HG02973 (cell line): ENCODE measurements at regions not wholly inside any gene's neighbourhood (a gene's known extent, or its start where the extent isn't known, plus 50 kb on each side); places are given as distances from the start of the nearest gene placed in this dataset.

Experiments
- ATAC-seq: cut with Tn5 transposase; IDR thresholded peaks from one replicate; pipeline ENCODE4 v1.9.1; 2021; ENCODE audit warnings: moderate library complexity; ENCODE audit not compliant: unreplicated experiment

DNA sequence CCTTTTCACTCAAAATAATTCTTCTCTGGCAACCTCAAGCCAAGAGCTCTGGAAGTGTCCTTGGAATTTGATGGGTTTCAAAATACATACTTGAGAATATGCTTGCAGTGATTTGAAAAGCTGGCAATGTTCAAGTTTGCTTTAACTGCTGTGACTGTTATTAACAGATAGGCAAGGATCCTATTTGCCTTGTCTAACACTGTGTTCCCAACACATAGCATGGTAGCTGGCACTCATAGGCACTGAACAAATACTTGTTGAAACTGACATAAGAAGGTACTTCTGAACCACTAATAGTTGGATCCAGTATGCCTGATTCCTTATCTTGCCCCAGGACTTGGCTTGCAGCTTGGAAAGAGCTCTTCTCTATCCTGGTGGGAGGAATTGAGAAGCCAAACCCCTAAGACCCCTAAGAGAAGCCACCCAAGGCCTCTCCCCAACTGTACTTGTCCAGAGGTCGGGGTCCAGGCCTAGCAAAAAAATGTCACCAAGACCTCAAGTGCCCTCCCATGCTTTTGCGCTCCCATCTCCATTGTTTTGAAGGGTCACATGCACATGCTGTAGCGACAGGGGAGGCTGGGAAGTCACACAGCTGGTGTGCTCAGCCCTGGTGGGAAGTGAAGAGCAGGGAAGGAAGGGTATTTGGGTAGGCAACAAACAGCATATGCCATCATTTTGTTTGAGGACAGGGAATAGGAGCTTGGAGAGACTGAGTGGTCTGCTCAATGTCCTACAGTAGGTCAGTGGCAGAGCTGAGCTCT, 118.4 kb upstream of the HAAO start:
- no peak for ATAC-seq

DNA sequence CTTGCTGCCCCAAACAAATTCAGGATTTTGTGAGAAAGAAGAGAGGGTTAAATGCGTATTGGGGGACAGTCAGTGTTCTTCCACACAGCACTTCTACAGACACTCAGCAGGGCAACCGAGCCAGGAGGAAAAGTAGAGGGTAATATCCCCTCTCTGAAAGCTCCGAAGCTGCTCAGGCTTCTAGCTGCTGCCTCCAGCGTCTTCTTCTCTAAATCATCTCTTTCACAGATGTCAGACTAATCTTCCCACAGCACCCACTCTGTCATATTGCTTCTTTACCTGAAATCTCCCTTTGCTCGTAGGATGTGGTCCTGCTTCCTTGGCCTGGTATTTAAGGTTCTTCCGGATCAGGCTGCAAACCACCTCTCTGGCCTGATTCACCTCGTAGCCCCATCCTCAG, 117.6 kb upstream of the HAAO start:
- no peak for ATAC-seq

DNA sequence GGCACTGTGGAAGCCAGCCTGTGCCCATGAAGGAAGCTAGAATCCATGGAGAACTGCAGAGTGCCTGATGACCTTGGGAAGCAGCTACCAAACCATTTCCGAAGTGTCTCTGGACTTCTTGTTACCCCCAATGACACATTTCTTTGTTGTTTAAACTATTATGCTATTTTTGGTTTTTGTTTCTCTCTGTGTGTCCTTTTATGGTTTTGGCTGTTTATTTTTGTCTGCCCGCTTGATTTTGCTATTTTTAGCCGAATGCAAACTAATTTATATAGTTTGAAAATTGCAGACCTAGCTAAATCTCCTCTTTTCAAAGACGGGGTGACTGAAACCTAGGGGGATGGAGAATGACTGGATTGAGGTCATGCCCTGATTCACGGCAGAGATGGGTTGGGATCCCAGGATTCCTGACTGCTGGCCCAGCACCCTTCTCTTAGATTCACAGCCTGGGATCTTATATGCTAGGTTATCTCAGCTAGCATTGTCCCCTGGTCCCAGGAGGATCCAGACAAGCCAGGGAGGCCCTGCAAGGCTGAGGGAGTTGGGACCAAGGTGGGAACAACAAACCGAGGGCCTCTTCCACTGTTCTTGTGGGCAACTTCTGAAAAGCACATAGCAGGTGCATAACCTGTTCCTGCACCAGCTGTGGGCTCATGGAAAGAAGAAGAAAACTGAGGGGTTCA, 116.3 kb upstream of the HAAO start:
- no peak for ATAC-seq

DNA sequence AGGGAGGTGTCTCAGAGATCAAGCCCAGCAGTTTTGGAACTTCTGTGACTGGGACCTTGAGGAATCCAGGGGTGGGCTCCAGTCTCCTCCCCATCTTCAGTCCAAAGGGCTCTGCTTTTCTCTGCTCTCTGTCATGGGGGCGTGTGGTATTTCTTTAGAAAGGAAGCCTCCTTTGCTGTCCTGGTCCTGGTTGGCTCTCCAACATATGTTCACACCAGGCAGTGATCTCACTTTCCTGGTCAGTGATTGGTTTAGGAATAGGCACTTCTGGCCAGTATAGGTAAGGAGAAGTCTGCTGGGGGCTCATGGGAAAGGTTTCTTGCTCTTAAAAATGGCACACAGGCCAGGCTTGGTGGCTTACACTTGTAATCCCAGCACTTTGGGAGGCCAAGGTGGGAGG, 115.5 kb upstream of the HAAO start:
- ATAC-seq, result no peak

DNA sequence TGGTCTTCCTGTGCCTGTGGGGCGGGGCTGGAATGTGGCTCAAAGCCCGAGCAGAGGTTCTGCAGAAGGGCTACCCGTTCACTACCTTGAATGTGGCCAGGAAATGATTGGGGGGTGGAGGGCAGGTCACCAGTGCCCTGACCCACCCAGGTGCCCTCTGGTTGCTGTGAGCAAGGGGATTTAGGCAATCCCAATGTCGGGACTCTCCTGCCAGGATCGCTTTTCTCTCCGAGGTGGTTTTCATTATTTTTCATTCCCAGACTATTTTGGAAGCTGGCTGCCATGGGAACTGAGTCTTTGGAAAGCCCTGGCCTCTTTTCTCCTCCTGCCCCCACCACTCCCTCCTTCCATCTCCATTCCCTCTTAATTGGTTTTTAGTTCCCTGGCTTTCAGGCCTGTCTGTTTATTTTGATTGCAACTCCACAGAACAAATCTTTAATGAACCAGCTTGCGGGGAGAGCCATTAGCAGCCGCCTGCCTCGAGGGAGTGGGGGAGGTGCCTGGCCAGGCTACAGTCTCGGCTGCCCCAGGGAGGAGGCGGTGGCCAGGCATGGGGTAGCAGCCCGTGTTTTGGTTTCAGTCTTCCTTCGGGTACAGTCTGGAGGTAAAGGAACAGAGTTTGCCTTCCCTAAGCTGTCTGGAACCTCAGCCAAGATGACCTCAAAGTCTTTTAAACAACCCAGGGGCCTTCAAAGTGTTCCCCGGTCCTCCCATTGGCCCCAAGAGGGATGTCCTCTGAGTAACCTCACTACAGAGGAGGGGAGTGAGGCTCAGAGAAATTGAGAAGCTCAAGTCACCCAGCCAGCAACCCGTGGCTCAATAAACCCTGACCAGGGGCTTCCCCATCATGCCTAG, 114.4 kb upstream of the HAAO start:
- ATAC-seq, result no peak

DNA sequence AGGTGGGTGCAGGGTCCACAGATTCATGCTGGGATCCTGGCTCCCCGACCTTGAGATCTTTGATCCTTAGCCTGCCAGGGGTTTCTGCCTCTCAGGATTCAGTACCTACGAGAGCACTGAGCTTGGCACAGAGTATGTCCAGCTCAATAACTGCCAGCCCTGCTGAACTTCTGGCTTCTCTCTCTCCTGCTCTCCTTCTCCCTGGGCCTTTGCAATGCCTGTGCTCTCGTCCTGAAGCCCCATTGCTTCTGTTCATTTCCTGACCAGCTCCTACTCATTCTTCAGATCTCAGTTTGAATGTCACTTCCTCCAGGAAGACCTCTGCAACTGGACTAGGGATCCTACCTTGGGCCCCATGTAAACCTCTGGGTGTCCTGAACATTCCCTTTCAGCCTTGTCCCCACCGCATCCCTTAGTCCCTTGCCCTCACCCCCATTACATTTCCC, 113.8 kb upstream of the HAAO start:
- no peak for ATAC-seq

DNA sequence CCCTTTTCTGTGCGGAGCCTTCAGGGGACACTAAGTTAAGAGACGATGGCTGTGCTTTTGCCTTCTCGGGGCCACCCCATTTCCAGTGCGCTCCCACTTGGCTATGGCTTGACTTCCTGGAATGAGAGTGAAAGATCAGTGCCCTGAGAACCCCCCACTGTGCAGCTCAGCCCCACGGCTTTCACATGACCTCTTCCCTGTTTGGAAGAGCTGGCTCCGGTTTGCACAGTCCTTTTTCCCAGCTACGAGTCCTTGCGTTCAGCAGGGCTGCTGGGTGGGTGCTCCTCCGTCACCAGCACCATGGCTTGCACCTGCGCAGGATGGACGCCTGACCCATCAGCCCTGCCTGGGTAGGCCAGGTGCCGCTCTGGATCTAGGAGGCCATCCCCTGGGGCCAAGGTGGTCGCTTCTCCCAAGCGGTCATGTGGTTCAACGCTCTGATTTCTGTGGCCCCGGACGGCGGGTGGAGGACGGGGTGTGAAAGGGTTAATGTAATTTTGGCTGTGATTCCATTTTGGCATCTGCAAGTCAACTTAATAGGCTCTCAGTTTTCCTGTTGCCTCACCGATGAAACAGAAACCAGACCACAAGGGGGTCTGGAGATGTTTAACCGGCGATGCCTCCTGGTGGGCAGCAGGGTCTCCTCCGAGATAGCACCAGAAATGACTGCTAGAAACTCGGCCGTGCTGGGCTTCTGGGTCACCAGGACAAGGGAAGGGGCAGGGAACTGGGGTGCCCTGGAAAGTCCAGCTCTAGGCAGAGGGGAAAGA, 113.1 kb upstream of the HAAO start:
- no peak for ATAC-seq

DNA sequence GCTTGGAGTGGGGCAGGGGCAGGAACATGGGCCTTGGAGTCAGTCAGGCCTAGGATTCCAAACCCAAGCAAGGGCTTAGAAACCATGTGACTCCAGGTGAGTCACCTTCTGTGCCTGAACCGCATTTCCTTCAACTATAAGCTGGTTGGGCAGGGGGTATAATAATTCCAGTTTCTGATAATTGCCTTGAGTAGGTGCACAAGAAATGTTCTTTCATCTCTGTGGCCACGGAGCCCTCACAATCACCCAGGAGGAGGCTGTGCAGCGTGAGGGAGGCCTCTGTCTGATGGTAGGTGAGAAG, 112.1 kb upstream of the HAAO start:
- ATAC-seq, result no peak

DNA sequence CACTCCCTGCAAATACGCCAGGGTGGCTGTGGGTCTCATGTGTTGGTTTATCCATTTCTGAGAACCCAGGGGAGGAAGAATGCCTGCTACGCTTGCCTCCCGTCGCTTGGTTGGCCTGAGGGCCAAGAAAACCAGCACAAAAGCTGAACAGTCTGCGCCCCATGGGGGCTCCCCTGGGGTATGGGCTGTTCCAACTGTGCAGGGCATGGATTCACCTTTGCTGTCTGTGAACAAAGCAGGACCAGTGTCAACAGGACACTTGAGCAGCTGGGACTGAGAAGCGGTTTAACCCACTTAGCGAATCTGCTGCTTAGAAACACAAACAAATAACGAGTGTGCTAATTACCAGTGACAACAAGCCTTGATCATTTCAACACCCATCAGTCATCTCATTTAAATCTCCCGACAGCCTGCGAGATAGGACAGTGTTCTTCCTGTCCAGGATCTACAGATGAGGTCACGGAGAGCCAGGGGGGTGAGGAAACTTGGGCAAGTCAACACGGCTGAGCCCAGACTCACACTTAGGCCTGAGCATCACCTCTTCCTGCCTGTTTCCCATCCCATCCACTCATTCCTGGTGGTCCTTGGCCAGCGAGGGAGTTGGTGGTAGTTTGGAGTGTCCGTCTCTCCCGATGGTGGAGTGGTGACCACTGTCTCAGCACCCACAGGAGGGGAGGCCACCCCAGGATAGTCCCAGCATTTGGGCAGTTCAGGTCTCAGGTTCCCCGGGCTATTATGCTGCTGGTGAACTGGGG, 111.6 kb upstream of the HAAO start:
- ATAC-seq, result no peak

DNA sequence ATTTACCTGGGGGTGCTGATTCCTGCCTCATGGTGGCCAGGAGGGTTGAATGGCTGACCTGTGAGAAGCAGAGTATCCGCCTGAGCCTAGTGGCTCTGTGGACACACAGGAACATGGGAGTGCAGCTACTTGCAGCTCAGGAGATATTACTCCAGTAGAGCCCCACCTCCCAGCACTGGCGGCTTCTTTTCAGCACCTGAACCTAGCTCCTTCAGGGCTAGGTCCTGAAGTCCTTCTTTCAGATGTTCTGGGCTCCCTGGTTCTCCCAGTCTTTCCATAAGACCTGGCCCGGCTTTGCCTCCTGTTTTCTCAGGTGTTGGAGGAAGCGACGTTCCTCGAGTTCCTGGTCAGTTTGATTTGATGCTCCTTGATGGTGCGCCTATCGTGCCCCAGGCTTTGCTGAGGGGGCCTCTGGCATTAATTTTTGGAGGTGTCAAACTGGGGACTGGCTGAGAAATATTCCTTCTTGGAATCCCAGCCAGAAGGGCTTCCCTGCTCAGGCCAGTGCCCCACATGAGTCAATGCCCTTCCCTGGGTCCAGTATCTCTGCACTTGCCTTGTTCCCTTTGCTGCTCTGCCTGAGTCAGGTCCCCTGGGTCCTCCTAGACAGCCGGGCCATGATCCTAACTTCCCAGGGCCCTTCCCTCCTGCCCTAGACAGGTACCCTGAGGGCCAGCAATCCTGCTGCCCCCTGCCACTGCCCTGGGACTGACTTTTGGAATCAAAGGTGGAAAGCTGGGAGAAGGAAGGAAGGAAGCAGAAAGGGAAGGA, 110.7 kb upstream of the HAAO start:
- no peak for ATAC-seq

DNA sequence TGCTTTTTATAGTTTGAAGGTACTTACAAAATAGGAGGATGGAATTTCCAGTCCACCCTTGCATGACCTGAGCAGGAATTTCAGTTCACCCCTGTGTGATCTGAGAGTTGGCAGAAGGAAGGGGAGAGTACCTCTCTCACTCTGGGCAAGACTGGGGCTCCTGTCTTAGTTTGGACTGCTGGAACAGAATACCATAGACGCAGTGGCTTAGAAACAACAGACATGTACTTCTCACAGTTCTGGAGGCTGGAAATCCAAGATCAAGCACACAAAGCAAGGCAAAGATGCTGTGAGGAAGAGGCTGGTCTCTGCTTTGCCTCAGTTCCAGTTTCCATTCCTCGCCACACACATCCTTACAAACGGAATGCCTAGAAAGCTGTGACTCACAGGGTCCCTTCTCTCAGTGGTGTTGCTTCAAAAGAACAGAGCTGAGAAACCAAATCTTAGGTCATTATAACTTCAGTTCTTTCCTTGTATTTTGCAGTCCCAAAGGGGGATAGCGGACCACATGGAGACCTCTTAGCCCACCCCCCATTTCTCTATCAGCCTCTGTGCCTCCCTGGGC, 108.8 kb upstream of the HAAO start:
- no peak for ATAC-seq

DNA sequence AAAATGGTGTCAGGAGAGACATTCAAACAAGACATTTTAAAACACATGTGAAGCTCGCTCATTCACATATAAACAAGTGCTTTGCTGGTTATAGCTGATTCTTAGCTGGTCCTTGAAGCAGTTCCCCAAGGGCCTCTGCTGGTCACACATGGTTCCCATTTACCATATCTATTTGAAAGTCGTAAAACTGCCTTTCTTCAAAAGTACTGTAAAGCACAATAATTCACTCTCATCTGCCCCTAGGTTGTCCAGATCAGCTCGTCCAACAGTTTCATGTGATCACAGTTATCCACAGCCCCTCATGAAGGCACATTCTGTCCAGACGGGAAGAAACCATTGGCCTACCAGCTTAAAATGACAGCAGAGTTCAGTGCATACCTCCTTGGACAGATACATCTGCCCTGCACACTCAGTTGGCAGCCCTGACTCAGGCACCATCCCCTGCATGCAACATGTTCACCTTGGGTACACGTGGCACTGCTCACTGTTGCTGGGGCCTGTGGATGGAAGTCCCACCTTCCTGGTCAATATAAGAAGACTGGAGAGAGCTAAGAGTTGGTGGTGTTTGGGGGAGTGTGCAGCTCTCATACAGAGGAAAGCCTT, 108.0 kb upstream of the HAAO start:
- ATAC-seq, result no peak

DNA sequence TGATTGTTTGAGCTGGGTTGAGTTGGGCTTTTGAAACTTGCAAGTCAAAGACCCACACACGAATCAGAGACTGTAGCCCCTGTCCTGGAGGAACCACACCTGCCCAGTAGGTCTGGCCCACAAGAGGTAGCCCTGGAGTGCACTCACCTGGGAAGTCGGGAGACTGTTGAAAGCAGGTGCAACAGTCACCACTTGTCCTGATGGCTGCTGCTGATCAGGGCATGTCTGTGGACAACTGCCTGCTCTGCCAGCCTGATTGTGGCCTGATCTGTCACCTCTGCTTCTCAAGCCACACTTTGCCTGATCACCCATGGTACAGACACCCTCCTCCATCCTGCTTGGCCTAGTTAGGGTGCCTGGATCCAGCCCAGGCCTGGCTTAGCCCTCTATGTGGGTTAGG, 105.0 kb upstream of the HAAO start:
- no peak for ATAC-seq

DNA sequence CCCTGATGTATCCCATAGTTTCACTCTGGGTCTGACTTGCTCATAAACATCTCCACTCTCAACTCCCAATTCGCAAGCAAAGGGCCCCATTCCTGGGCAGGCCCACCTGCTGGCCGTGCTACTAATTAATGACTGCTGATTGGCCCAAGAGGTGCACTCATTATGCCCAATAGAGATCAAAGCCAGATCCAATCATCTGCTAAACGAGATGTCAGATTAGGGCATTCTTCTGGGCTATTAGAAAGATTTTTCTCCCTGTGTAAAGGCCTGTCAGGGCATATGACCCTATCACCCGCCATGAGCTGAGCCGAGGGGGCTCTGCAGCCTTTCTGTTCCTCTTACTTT, 103.4 kb upstream of the HAAO start:
- no peak for ATAC-seq

DNA sequence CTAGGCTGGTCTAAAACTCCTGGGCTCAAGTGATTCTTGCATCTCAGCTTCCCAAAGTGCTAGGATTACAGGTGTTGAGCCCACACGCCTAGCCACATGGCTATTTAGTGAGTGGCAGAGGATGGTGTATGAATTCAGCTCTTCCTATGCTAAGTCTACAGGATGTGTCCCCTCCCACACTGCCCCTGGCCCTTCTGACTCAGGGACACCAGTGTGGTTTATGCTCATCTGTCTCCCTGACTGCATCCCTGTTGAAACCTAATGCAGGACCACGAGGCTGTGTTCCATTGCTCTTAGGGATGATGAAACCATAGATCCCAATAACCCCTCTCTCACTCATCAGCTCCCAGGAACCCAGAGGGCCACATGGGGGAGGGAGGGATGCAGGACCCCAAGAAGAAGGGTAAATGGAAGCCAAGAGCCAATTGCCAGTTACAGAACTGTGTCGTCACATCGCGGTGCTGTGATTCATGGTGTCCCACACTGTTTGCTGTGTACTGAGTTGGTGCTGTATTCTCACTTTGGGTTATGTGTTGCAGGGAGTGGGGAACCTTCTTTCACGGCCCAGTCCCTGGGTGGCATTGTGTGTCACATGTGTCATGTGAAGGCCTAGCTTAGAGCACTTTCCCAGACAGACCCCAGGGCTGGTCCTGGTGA, 102.9 kb upstream of the HAAO start:
- no peak for ATAC-seq

DNA sequence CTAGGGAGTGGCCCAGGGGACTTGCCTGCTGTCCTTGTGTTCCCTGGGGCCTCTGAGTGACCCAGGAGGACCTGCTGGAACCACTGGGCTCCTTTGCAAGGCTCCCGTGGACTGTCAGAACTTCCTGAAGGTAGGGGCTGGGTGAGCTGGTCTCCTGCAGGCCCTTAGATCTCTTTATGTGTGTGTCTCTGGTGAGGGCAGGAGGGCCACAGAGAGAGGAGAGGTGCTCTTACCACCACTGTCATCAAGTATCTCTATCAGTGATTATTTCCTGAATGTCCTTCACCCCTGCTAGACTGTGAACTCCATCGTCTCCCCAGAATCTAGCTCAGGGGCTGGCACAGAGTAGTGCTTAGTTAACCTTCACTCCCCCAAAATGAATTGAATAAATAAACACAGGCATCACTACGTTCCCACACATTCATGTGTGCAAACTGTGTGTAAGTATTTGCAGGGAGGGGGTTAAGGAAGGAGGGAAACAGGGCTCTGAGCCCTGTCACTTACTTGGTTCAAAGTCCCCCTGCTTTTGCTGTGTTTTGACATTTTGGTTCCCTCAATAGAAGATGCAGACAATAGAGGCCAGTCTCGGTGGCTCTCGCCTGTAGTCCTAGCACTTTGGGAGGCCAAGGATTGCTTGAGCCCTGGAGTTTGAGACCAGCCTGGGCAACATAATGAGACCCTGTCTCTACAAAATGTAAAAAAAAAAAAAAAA, 100.8 kb upstream of the HAAO start:
- no peak for ATAC-seq

DNA sequence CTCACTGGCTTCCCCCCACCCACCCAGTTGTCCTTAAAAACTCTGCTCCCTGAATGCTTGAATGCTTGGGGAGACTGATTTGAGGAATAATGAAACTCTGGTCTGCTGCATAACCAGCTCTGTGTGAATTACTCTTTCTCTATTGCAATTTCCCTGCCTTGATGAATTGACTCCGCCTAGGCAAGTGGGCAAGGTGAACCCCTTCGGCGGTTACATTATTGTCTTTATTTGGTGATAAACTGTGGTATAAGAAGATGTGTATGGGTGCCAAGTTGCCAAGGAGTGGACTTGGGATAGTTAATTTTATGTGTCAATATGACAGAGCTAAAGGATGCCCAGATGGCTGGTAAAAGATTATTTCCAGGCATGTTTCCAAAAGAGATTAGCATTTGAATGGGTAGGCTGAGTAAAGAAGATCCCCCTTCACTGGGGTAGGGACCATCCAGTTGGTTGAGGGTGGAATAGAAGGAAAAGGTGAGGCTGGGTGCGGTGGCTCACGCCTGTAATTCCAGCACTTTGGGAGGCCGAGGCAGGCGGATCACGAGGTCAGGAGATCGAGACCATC, 98.5 kb upstream of the HAAO start:
- no peak for ATAC-seq
